ENCODE measurements at regions not wholly inside any gene's neighbourhood (a gene's known extent, or its start where the extent isn't known, plus 50 kb on each side); places are given as distances from the start of the nearest gene placed in this dataset.

DNA sequence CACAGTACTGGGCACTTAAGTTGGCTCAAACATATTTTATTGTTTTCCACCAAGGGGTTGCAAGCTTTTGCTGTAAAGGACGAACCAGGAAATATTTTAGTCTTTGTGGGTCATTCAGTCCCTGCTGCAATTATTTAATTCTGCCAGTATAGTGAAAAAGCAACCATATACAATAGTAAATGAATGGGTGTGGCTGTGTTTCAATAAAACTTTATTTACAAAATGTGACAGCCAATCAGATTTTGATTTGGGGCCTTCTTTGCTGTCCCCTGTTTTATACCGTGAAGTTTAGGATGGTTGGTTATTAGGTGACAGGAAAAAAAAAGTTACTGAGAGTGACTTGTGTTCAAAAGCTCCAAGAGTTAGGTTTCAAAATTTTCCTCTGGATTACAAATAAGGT lies 956.4 kb downstream of the AACS start:
- TF ChIP-seq, protein P1, sequence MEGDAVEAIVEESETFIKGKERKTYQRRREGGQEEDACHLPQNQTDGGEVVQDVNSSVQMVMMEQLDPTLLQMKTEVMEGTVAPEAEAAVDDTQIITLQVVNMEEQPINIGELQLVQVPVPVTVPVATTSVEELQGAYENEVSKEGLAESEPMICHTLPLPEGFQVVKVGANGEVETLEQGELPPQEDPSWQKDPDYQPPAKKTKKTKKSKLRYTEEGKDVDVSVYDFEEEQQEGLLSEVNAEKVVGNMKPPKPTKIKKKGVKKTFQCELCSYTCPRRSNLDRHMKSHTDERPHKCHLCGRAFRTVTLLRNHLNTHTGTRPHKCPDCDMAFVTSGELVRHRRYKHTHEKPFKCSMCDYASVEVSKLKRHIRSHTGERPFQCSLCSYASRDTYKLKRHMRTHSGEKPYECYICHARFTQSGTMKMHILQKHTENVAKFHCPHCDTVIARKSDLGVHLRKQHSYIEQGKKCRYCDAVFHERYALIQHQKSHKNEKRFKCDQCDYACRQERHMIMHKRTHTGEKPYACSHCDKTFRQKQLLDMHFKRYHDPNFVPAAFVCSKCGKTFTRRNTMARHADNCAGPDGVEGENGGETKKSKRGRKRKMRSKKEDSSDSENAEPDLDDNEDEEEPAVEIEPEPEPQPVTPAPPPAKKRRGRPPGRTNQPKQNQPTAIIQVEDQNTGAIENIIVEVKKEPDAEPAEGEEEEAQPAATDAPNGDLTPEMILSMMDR (IDR thresholded peaks at IDR 0.05; ENCODE audit: insufficient read depth, low read length), result no peak
- TF ChIP-seq GABPA (IDR thresholded peaks at IDR 0.05; ENCODE audit: low read depth) (no peak), POLR2AphosphoS5 (IDR thresholded peaks at IDR 0.05; ENCODE audit: low read depth) (no peak)

Data from HL-60 (cell line).